Head of caudate nucleus (tissue), 42 donors: ENCODE measurements at regions not wholly inside any gene's neighbourhood (a gene's known extent, or its start where the extent isn't known, plus 50 kb on each side); places are given as distances from the start of the nearest gene placed in this dataset.

Experiments
- DNase-seq, 42 donors: peaks; one replicate each; pipeline versions ENCODE4 v3.0.0 to v3.0.0-alpha.2; 2020 to 2021; ENCODE audit warnings: mixed read lengths in 7 of 42
- intact Hi-C: fragments of 100-400 bp; cut with DNase I; formaldehyde crosslinking; loops from one replicate; pipeline ENCODE4 v1.15.0; 2022

DNA sequence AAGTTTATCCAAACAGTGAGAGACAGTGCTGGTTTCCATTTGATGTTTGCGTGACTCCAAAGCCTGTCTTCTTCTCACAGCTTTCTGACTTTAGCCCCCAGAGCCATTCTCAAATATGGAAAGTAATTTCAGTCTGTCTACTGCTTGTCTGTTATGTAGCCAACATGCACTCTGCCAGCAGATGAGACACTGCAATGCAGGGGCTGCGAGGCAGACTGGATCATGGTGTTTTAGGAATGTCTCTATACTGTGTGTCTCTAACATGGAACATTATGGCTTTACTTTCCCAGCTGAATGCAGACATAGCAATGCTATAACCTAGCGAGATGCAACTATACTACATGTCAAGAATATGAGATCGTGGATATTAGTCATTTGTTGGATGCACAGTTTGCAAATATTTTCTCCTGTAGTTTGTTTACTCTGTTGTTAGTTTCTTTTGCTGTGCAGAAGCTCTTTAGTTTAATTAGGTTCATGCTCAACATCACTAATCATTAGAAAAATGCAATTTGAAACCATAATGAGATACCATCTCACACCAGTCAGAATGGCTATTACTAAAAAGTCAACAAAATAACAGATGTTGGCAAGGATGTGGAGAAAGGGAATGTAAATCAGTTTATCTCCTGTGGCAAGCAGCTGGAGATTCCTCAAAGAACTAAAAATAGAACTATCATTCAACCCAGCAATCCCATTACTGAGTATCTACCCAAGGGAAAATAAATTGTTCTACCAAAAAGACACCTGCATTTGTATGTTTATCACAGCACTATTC lies 235.8 kb upstream of the TMTC1 start:
- no peak for DNase-seq
- intact Hi-C loops: no loop called here

DNA sequence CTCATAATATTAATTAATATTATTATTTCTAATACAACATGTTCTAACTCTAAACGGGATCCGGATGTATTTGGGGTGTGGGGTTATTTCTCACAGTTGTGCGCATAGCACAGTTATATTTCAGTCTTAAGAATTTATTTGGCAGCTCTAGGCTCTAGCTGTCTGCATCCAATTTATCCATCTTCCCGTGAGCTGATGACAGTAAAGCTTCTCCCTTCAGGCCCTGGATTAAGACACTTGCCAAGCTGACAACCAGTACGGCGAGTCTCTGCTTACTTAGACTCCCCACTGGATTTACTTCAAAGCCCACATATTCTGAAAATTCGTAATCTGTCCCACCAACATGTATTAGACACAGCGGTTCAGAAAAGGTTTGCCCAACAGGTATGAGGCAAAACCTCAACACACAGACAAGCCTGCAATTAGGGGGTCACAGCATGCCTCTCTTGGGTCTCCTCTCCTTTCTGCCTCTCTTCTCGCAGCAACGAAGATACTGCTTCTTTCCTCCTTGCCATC lies 232.9 kb upstream of the TMTC1 start:
- DNase-seq: no peak
- intact Hi-C loops: no loop called here

DNA sequence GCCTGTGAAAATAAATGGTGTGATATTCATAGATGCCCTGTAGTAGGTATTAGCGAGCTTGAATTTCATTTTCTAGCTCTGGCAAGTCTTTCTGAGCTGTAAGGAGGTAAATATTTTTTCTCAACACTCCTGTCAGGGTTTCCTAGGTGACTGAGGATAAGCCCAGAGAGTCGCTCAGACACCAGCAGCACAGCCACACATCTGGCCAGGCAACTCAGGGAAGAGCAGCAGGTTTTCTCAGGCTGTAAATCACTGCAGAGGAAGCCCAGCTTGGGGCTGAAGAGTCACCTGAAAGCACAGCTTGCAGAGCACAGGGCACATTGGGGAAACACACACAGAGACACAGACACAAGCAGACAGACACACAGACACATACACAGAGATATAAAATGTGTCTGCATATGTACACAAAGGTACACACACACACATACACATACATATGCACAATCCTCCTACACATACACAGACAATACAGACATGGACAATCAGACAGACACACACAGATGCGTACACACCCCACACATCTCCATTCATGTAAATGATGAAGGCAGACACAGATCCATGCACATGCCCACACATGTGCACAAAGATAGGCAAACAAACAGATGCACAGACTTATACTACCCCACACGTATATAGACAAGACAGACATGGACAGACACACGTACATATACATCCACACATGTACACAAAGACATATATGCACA lies 232.0 kb upstream of the TMTC1 start:
- DNase-seq: no peak
- intact Hi-C loops: no loop called here

DNA sequence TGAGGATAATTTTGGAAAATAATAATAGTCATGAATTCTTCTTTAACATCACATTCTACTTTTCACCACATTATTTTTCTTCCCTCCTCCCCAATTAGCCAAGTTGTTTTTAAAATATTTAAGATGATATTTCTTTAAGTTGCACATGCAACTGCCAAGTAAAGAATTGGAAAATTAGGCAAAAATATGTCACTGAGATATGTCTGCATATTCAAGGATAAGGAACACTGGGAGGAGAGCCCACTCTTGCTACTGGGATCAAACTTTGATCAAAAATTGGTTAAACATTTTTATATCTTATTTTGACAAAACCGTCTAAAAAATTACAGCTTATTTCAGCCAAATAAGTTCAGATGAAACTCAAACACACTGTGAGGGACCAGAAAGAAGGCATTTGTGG lies 231.2 kb upstream of the TMTC1 start:
- DNase-seq: no peak
- intact Hi-C loops: no loop called here

DNA sequence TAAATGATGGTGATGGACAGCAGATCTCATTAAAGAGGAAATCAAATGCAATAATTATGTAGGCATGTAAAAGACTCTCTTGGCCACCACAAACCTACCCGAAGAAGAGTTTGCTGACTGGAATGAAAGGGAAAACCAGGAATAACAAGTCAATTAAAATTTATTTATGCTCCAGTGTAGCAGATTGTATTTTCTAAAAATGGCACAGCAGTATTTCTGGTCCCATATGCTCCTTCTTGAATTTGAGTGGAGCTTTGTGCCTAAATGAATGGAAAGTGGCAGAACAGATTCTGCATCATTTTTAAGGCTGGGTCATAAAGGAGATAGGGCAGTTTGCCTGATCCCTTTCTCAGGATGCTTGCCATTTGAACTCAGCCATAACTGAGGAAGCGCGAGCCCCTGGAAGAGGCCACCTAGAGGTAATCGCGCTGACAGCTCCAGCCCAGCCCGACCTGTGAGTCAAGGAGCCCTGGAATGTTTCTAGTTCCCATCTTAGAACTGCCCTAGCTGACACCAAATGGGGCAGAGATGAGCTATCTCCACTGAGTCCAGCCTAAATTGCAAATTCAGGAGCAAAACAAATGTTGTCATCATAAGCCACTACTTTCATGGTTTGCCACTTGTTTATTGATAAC lies 229.2 kb upstream of the TMTC1 start:
- intact Hi-C loops: no loop called here

DNA sequence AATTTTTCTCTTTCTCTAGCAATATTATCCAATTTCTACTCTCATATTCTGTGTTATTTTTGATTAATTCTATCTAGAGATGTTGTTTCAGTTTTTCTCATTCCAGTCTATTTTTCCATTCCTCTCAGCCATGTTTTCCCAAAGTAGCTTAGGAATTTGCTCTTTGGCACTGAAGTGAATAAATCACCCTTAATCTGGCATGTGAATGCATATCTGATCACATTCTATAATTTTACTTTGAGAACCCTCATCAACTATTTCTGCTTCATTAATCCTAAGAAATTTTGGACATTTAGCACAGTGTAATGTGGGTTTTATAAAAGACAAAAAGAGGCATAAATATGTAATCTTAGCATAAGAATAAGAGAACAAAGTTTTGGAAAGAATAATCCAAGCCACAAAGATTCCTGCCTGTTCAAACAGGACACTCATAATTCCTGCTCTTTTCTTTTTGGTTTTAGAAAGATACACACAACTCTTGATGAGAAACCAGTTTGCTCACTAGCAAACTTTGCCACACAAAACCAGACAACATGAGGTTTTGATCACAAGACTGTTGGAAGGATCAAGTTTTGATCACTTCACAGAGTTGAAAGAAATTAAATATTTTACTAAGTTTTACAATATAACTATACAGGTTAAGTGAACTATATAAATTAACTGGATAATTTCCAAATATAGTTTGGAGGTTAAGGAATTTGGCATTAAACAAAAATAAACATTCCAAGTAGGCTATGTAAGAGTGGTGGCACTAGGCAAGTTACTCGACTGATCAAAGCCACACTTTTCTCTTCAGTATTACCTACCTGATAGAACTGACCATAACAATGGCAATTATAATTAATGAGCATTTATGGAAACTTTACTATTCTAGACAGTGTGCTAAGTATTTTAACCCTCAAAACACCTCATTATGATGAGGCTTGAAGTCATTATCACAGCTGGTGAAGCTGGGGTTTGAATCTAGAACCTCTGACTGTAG lies 226.6 kb upstream of the TMTC1 start:
- no peak for DNase-seq
- intact Hi-C loops: no loop called here

More for the DNA sequence above, 229.2 kb upstream of the TMTC1 start:
- DNase-seq: no peak

DNA sequence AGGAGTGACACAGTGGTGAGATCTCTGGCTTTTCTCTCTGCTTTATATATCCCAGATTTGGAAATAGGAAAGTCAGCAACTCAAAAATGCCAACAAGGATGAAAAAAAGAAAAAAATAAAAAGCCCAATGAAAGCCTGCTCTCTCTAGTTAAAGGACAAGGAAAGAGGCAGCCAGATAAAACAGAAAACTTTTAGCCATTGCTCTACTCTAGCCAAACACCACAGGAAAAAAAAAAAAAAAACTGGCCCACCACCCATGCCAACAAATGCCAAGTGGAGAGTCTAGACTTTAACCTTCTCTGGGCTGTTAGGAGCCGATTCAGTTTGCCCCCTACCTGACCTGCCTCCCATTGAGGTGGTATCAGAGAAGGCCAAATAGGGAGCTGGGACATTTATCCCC lies 222.3 kb upstream of the TMTC1 start:
- intact Hi-C loops: no loop called here

DNA sequence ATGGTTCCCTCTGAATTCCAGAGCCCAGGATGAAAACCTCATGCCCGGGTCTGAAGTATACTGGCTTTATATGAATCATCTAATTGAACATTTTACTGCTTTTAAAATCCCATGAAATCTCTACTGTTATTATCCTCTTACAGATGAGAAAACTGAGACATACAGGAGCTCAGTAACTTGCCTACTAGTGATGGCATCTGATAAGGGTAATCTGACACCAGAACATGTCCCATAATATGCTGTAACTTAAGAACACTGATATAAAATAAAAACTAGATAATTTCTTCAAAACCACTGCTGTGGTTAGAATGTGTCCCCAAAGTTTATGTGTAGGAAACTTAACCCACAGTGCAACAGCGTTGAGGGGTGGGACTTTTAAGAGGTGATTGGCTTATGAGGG lies 219.6 kb upstream of the TMTC1 start:
- intact Hi-C loops: no loop called here
- DNase-seq: no peak

More for the DNA sequence above, 222.3 kb upstream of the TMTC1 start:
- DNase-seq: no peak

DNA sequence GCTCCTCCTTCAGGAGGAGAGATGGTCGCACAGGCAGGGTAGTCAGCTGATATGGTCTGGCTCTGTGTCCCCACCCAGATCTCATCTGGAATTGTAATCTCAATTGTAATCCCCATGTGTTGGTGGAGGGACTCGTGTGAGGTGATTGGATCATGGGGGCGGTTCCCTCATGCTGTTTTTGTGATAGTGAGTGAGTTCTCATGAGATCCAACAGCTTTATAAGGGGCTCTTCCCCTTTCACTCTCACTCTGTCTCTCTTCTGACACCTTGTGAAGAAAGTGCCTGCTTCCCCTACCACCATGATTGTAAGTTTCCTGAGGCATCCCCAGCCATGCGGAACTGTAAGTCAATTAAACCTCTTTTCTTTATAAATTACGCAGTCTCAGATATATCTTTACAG lies 218.9 kb upstream of the TMTC1 start:
- intact Hi-C loops: no loop called here
- no peak for DNase-seq

DNA sequence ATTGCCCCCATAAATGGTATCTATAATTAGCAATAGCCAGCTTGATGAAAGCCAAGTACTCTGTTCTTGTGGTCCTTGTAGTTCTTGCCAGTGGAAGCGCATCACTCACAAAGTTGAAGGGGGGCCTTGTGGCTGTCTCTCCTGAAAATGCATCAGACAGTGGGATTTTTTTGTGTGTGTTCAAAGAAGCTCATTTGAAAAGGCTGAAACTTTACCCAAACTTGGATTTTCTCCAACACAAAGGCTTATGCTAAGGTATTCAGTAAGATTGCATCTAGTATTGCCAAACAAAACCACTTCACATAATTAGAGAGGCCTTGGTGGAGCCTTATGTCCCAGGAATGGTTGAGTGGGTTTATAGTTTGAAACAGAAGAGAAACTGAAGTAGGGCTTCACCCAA lies 216.7 kb upstream of the TMTC1 start:
- DNase-seq: no peak
- intact Hi-C loops: no loop called here

DNA sequence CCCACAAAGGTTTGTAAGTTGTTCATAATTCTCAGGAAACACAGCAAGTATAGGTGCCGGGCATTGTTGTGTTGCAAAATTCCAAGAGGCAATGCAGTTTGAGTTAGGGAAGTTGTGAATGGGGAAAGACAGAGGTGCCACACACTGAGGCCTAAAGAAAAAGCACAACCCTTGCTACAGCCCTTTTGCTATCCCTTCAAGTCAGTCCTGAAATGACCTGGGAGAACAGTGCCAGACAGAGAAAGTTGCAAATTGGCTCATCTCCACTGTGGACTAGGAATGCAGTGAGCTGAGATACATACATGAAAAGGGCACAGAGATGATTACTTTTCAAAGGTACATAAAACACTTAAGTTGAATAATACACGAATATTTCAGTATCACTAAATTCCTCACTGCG lies 213.3 kb upstream of the TMTC1 start:
- intact Hi-C loops: no loop called here
- no peak for DNase-seq

DNA sequence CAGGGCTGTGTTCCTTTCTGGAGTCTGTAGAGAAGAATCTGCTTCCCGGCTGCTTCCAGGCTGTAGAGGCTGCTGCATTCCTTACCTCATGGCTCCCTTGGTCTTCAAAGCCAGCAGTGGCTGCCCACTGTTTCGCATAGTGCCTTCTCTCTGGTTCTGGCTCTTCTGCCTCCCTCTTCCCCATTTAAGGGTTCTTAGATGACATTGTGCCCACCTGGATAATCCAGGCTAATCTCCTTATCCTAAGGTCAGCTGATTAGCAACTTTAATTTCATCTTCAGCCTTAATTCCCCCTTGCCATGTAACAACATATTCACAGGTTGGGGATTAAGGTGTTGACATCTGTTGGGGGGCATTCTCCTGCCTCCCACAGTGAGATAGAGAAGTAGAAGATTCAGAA lies 208.6 kb upstream of the TMTC1 start:
- intact Hi-C loops: no loop called here

DNA sequence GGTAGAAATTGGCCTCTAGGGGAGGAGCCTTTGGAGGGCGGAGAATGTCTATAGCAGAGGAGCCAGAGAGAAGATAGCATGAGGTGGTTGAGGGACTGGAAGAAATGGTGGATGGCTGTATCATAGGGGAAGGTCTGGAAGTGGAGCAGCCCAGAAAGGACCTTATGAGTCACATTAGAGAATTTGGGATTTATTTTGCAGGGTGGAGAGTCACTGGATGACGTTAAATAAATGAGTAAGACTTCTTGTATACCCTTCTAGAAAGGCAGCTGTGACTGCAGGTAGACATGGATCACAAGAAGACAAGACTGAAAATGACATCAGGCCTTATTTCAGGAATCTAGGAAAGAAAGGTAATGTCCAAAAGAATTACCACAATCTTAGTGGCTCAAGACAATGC lies 208.2 kb upstream of the TMTC1 start:
- intact Hi-C loops: no loop called here
- no peak for DNase-seq

More for the DNA sequence above, 208.6 kb upstream of the TMTC1 start:
- DNase-seq: no peak

DNA sequence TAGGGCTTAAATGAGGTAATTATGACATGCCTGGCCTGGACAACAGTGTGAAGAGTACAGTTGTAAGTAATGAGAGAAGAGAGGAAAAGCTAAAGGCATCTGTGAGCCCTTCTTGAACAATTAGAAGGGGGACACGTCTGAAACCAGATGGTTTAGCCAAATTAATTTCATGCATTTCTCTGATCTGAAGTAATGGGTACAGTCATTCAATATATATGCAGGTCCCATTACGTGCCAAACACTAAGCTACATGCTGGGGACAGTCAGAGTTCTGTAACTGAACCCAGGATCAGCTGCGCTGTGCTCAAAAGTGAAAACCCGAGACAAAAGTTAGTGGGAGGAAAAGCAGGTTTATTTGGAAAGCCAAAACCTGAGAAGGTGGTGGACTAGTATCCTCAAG lies 207.2 kb upstream of the TMTC1 start:
- intact Hi-C loops: no loop called here
- DNase-seq: no peak

DNA sequence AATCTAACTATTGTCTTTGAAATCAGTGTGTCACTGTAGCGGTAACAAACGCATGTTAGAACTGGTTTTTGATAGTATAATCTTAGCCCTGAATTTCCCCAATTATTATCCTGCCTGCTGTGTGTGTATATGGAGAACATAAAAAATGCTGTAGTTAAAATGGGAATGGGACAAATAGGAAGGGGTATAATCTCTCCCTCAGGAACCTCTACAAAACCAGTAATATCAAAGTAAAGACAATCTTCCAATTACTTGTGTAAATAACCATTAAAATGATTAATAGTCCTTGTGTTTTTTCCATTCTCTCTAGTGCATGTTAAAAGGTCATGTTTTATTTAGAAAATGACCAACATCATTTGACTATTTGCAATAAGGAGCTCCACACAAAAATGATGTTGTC lies 200.1 kb upstream of the TMTC1 start:
- DNase-seq: no peak
- intact Hi-C loops: no loop called here

DNA sequence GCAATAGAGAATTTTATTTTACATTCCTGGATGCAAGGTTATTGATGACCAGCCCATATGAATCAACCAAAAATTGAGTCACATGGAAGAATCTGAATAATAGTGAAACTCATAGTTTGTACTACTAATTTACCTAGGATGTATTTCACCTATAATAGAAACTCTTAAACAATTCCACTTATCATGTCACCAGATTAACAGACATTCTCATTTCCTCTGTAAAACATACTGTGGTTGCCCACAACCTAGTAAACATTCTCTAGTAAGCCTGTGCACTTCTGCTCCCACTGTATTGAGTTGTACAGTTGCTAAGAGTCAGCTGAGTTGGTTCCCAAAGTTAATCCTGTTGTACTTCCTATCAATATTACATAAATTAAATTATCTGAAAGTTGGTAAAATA lies 196.6 kb upstream of the TMTC1 start:
- no peak for DNase-seq
- intact Hi-C loops: no loop called here

DNA sequence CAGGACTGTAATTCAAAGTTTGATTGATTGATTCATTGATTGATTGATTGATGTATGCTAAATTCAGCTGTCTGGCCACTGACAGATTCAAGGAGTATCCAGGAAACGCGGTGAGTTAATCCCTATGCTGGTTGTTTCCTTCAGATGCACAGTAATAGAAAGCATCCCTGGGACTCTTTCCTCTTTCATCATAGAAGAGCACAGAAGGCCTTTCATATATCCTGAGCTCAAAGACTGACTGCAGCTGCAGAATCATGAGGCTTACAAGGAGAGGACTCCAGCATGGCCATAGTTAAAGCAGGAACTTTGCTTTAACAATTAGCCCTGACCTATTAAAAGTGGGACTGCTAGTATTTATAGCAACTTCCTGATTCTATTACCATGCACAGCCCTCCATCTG lies 187.7 kb upstream of the TMTC1 start:
- DNase-seq: no peak
- intact Hi-C loops: no loop called here

DNA sequence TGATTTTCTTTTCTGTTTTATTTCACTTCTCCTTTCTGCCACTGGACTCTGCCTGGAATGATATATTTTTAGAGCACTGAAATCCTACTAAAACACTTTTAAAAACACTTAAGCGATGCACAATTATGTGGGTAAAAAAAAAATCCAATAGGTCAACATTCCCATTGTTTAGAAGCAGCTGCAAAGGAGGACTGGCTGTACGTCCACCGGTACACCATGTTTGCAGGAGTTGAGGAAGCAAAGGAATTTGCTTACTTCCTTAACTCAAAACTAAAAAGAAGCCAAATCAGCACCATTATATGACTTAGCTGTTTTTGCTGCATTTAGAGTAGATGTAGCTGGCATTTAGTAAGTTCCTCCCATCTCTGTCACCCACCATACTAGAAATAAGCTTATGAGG lies 186.8 kb upstream of the TMTC1 start:
- intact Hi-C loops: no loop called here
- no peak for DNase-seq
